IgD-negative memory B cell (primary cell): ENCODE measurements at regions not wholly inside any gene's neighbourhood (a gene's known extent, or its start where the extent isn't known, plus 50 kb on each side); places are given as distances from the start of the nearest gene placed in this dataset.
"Not testable (repeated sequence)": the region's sequence is repeated elsewhere in the genome, so short reads cannot be mapped to it uniquely, and the experiment has no call there.

Experiments
- H3K27ac Mint-ChIP-seq, 3 donors: one replicate each; pipeline ENCODE4 v1.8.0; 2020 to 2022; ENCODE audit warnings: mild to moderate bottlenecking in 3 of 3, mixed read lengths in 3 of 3, moderate library complexity in 1 of 3
- H3K27me3 Mint-ChIP-seq: one replicate; pipeline ENCODE4 v1.8.0; 2021; ENCODE audit warnings: mixed read lengths
- H3K36me3 Mint-ChIP-seq: one replicate; pipeline ENCODE4 v1.8.0; 2020; ENCODE audit warnings: mild to moderate bottlenecking, mixed read lengths
- H3K4me1 Mint-ChIP-seq, 3 donors: one replicate each; pipeline ENCODE4 v1.8.0; 2020 to 2022; ENCODE audit warnings: mixed read lengths in 3 of 3, mild to moderate bottlenecking in 1 of 3
- H3K4me3 Mint-ChIP-seq, 4 donors: one replicate each; pipeline ENCODE4 v1.8.0; 2020 to 2022; ENCODE audit warnings: mild to moderate bottlenecking in 4 of 4, mixed read lengths in 4 of 4, moderate library complexity in 3 of 4
- H3K9me3 Mint-ChIP-seq, 3 donors: one replicate each; pipeline ENCODE4 v1.8.0; 2020 to 2021; ENCODE audit warnings: mixed read lengths in 3 of 3, mild to moderate bottlenecking in 1 of 3

DNA sequence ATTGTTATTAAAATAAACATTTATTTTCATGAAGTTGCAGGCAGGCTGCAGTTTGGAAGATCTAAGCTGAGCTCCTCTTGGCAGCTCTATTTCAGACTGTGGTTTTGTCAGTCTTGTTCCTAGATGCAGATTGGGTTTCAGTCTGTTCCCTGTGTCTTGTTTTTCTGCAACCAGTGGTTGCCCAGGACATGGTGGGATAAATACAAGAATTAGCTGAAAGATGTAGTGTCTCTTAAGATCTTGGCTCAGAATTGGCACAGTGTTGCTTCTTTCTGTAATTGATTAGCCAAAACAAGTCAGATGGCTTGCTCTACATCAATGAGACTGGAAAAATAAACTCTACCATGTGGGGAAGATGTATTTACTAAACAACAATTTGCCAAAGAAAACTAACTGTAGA is 283.0 kb upstream of the BOD1L1 start:
- H3K4me1 Mint-ChIP-seq, result no peaks in the 10 kb centered on the region
- no peaks in the 10 kb centered on the region for H3K27me3 Mint-ChIP-seq
- no peaks in the 10 kb centered on the region for H3K9me3 Mint-ChIP-seq
- no peak overlapping the region for H3K27ac Mint-ChIP-seq
- no peak overlapping the region for H3K4me3 Mint-ChIP-seq
- peaks cover 2% of the 10 kb centered on the region for H3K36me3 Mint-ChIP-seq

DNA sequence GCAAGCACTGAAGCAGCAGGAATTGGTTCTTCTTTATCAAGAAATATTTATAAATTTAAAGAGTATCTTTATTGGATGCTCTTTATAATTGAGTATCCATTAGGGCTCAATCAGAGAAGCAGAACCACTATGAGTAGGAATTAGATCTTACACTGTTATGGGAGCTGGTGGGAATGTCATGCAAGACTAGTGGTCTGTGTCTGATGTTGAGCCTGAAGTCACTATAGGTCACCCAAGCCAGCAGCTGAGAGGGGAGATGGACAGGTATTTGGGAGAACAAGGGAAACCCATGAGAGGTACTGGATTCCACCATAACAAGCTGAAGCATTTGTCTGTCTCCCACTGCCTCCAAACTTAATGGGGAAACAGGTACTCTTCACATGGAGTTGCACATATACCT is 283.7 kb upstream of the BOD1L1 start:
- H3K4me1 Mint-ChIP-seq, result no peaks in the 10 kb centered on the region
- H3K9me3 Mint-ChIP-seq, result no peaks in the 10 kb centered on the region
- no peaks in the 10 kb centered on the region for H3K27me3 Mint-ChIP-seq

DNA sequence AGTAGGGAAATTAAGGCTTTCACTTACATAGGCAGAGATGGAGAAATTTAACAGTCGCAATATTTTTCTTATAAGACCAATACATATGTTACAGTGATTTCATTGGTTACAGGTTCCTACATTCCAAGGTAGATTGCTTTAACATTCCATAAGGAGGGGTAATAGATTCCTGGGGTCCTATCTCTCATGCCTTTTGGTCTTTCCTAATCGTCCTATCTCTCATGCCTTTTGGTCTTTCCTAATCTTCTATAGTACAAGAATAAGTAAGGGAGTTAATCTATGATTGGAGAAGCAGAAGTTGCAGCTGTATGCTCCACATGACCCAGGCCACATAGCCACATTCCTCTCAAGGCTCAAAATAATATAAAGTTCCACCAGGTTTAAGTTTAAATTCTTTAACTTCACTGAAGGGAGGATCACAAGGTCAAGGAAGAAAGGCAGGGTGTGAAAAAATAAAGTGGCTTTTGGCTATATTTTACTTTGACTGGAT is 285.0 kb upstream of the BOD1L1 start:
- no peak overlapping the region for H3K27ac Mint-ChIP-seq
- H3K4me3 Mint-ChIP-seq, result no peak overlapping the region
- H3K36me3 Mint-ChIP-seq, result peaks cover 2% of the 10 kb centered on the region
- peaks cover 0 to 3% (median 0%) of the 10 kb centered on the region in 3 donors for H3K4me1 Mint-ChIP-seq
- H3K9me3 Mint-ChIP-seq, result no peaks in the 10 kb centered on the region
- no peaks in the 10 kb centered on the region for H3K27me3 Mint-ChIP-seq

More for the DNA sequence above, 283.7 kb upstream of the BOD1L1 start:
- Mint-ChIP-seq H3K36me3 (peaks cover 2% of the 10 kb centered on the region), H3K27ac (no peak overlapping the region), H3K4me3 (no peak overlapping the region)

DNA sequence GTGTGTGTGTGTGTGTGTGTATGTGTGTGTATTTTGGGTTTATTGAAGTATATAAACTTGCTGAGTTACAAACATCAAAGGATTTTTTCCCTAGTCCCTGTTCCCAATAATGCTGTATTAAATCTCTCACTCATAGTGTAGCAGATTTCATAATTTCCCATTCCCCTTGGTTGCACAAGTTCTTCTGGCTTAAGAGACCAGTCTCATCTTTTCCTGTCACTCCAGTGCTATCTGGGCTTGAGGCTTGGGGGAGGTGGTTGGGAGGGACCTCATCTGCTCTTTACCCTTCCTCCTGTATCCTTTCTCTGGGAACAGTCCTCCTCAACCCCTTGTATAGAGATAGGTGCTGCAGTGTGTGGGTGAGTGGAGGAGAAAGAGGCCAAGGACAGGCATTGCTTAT is 285.4 kb upstream of the BOD1L1 start:
- Mint-ChIP-seq H3K27me3 (no peaks in the 10 kb centered on the region), H3K4me3 (no peak overlapping the region), H3K9me3 (no peaks in the 10 kb centered on the region), H3K27ac (peak overlapping the region in 1 of 3 donors; percentile 41), H3K36me3 (peaks cover 2% of the 10 kb centered on the region), H3K4me1 (peaks cover 0 to 3% (median 0%) of the 10 kb centered on the region in 3 donors)

DNA sequence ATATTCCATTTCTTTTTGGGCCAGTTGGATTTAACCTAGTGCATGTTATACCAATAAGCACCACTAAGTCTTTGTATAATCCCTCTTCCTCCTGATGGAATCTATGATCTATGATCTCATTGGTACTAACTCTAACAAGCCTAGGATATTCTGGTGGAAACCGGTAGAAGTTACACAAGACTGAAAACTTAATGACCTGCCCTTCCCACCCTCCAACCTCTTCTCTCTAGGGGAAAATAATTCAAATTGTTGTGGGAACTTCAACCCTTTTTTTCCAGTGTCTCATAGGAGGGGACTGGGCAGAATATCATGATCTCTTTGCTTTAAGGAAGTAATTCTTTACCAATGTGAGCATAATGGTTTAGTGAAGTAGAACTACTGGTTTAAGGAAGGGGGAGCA is 289.5 kb upstream of the BOD1L1 start:
- no peak overlapping the region for H3K4me3 Mint-ChIP-seq
- no peak overlapping the region for H3K27ac Mint-ChIP-seq
- H3K9me3 Mint-ChIP-seq, result no peaks in the 10 kb centered on the region
- no peaks in the 10 kb centered on the region for H3K36me3 Mint-ChIP-seq
- H3K4me1 Mint-ChIP-seq, result peaks cover 0 to 3% (median 1%) of the 10 kb centered on the region in 3 donors
- no peaks in the 10 kb centered on the region for H3K27me3 Mint-ChIP-seq

DNA sequence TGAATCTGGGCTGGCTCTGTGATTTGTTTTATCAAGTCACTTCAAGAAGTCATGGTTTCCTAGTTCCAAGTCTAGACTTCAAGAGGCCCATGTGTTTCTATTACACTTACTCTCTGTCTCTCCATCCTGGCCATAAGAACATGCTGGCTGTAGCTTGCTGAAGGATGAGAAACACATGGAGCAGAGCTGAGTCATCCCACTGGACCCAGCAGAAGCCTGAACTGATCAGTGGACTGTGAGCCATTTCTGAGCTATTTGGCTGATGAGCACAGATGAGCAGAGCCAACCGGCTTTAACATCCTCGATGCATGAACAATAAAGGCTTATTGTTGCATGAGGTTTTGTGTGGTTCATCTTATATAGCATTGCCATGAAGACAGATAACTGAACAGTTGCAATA is 290.6 kb upstream of the BOD1L1 start:
- no peaks in the 10 kb centered on the region for H3K36me3 Mint-ChIP-seq
- H3K27ac Mint-ChIP-seq, result no peak overlapping the region
- H3K27me3 Mint-ChIP-seq, result no peaks in the 10 kb centered on the region
- peaks cover 0 to 3% (median 1%) of the 10 kb centered on the region in 3 donors for H3K4me1 Mint-ChIP-seq
- H3K9me3 Mint-ChIP-seq, result no peaks in the 10 kb centered on the region
- H3K4me3 Mint-ChIP-seq, result no peak overlapping the region

DNA sequence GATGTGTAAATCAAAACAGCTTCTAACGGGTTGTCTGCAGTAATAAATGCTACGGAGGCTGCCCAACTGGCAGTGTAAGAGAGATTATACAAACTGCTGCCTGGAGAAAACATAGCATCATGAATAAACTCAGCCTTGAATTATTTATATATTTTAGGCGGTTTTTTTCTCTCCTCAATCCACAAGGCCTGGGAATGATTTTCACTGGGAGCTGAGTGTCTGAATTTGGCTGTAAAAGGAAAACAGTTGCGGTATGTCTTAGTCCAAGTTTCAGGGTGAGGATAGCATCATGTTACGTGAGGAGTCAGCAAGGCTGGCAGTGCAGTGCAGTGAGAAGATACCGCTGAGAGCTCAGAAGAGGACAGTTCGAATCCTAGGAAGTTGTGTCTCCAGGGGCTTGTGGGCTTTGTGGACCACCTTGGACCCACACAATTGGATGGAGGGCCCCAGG is 291.5 kb upstream of the BOD1L1 start:
- Mint-ChIP-seq H3K9me3 (no peaks in the 10 kb centered on the region), H3K27ac (no peak overlapping the region), H3K4me1 (peaks cover 0 to 3% (median 1%) of the 10 kb centered on the region in 3 donors), H3K36me3 (no peaks in the 10 kb centered on the region), H3K4me3 (no peak overlapping the region), H3K27me3 (no peaks in the 10 kb centered on the region)

DNA sequence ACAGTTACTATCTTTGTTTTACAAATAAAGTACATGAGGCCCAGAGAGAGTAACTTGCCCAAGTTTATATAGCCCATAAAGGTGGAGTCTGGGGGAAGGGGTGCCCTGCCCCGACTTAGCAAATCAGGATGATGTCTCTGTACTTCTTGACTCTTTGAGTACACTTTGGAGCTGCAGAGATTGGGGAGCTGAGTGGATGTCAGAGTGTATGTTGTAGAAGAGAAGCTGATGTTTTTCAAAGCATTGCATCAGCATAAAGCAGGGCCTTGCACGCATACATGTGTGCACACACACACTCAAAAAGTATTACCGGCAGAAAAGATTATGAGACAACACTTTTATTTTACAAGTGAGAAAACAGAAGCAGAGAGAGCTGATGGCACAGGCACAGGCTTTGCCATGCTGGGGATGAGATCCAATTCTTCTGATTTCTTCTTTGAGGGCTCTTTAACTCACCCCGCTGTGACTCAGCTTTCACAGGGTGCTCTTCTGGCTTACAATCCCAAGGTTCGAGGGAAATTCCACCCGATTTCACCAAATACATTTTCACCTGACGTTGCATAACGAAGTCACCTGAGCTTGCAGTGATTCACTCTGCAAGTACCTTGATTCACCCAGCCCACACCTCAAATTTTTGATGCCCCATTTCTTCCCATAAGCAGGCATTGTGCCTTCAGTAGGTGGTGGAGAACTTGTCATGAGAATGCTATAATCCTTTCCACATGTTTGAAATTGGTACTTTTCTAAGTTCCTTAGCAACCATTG is 292.8 kb upstream of the BOD1L1 start:
- peaks cover 0 to 2% (median 0%) of the 10 kb centered on the region in 3 donors for H3K9me3 Mint-ChIP-seq
- H3K4me3 Mint-ChIP-seq, result no peak overlapping the region
- H3K36me3 Mint-ChIP-seq, result no peaks in the 10 kb centered on the region
- peaks cover 0 to 7% (median 1%) of the 10 kb centered on the region in 3 donors for H3K4me1 Mint-ChIP-seq
- no peak overlapping the region for H3K27ac Mint-ChIP-seq
- H3K27me3 Mint-ChIP-seq, result peaks cover 3% of the 10 kb centered on the region

DNA sequence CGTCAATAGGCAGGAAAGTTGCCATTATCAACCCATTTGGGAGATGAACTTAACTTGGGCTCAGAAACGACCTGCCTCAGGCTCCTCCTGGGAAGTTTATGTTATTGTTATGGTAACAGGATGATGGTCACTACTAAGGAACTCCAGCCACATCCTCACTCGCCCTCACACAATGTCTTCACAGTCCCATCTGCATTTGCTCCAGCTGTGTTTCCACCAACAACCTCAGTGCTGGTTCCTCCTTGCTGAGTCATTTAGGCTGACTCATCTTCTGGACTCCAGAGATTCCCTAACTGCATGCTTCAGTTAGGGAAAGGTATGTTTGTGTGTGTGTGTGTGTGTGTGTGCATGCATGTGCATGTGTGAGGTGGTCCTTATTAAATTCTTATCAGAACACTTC is 293.4 kb upstream of the BOD1L1 start:
- H3K4me1 Mint-ChIP-seq, result peaks cover 0 to 7% (median 1%) of the 10 kb centered on the region in 3 donors
- peaks cover 0 to 2% (median 0%) of the 10 kb centered on the region in 3 donors for H3K9me3 Mint-ChIP-seq
- H3K4me3 Mint-ChIP-seq, result no peak overlapping the region
- no peaks in the 10 kb centered on the region for H3K36me3 Mint-ChIP-seq
- peaks cover 3% of the 10 kb centered on the region for H3K27me3 Mint-ChIP-seq
- no peak overlapping the region for H3K27ac Mint-ChIP-seq

DNA sequence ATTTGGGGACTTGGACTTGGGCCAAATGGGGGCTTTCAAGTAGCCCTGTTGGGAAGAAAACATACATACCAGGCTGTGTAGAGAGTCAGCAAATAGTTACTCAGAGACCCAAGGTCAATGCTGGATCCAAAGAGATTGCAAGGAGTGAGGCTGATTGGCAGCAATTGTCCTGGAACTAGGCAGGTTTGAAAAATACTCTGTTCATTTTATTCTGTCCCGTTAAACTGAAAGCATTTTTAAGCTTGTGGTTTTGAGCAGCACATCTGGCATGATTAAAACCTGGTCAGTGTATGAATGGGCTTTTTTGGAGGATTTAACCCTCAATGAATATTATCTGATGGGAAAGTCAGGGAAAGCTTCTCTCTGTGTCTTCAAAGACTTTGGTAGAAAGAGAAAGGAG is 294.3 kb upstream of the BOD1L1 start:
- Mint-ChIP-seq H3K27me3 (peaks cover 3% of the 10 kb centered on the region), H3K4me1 (peaks cover 0 to 7% (median 1%) of the 10 kb centered on the region in 3 donors), H3K27ac (no peak overlapping the region), H3K36me3 (no peaks in the 10 kb centered on the region), H3K9me3 (peaks cover 0 to 2% (median 0%) of the 10 kb centered on the region in 3 donors), H3K4me3 (no peak overlapping the region)

DNA sequence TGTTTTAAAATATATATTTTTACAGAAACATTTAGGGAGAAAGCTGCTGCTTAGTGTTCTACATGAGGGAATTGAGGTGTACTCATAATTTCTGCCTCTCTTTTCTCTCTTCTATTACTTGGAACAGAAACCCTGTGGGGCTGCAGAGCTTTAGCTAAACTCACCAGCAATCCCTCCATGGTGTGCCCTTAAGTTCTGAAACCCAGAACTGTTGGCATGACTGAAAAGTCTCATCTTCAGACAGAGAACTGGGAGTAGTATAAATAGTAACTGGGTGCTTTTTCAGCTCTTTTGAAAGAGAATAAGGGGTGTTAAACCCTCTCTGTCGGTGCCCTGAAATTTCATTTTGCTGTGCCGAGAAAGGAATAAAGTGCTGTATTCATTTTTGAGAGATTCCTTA is 294.9 kb upstream of the BOD1L1 start:
- H3K27me3 Mint-ChIP-seq, result peaks cover 3% of the 10 kb centered on the region
- no peaks in the 10 kb centered on the region for H3K36me3 Mint-ChIP-seq
- peaks cover 0 to 3% (median 1%) of the 10 kb centered on the region in 3 donors for H3K4me1 Mint-ChIP-seq
- peaks cover 0 to 2% (median 0%) of the 10 kb centered on the region in 3 donors for H3K9me3 Mint-ChIP-seq
- H3K27ac Mint-ChIP-seq, result no peak overlapping the region
- no peak overlapping the region for H3K4me3 Mint-ChIP-seq

DNA sequence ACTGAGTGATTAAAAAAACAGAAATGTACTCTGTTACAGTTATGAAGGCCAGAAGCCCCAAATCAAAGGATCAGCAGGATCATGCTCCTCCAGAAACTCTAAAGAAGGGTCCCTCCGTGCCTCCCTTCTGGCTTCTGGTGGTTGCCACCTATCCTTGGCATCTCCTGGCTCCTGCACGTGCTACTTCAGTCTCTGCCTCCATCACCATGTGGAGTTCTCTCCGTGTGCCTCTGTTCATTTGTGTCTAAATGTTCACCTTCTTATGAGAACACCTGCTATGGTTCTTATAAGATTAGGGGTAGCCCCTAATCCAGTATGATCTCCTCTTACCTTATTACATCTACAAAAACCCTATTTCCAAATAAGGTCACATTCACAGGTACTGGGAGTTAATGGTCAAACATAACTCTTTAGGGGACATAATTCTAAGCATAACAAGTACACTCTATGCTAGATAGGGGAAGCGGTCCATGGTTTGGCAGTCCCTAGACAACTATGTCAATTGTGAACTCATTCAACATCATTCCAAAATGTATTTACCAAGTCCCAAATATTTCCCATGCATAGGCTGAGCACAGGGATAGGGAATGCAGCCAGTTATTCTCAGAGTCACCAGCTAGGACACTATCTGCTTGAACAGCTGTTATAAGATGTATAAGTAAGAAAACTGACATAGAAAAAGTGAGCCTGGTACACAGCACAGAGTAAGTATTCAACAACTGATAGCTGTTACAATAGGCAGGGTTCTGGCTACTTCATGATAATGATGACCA is 295.5 kb upstream of the BOD1L1 start:
- Mint-ChIP-seq H3K9me3 (peaks cover 0 to 2% (median 0%) of the 10 kb centered on the region in 3 donors), H3K4me3 (no peak overlapping the region), H3K4me1 (peaks cover 0 to 3% (median 1%) of the 10 kb centered on the region in 3 donors), H3K36me3 (no peaks in the 10 kb centered on the region), H3K27ac (no peak overlapping the region), H3K27me3 (peaks cover 3% of the 10 kb centered on the region)

DNA sequence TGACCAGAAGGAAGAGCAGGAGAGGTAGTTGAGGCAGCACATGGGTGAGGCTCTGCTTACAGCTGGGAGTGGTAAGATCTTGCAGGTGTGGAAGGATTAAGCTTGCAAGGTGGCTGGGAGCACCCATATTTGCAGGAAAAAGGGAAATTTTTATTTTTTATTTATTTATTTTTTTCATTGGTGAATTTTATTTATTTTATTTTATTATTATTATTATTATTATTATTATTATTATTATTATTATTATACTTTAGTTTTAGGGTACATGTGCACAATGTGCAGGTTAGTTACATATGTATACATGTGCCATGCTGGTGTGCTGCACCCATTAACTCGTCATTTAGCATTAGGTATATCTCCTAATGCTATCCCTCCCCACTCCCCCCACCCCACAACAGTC is 297.4 kb upstream of the BOD1L1 start:
- not testable (repeated sequence) for H3K4me1 Mint-ChIP-seq, H3K4me3 Mint-ChIP-seq, H3K27ac Mint-ChIP-seq, H3K36me3 Mint-ChIP-seq, H3K9me3 Mint-ChIP-seq, H3K27me3 Mint-ChIP-seq

DNA sequence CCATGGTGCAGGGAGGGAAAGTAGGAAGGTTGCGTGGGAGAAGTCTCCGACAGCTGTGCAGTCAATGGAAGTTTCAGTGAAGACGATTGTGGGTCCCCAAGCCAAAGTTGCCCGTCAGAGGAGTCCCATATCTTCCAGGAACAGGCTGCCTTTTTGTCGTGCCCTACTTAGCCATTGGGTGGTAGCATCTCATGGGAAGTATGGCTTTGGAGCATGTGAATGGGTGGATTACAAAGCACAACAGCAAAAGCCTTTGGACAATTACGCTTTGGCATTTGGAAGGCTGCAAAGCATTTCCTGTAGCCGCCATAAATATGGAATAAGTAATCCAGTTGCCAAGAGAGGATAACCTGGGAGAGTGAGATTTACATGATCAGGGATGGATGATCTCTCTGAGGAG is 300.7 kb upstream of the BOD1L1 start:
- Mint-ChIP-seq H3K4me1 (peaks cover 0 to 3% (median 0%) of the 10 kb centered on the region in 3 donors), H3K9me3 (peaks cover 0 to 2% (median 0%) of the 10 kb centered on the region in 3 donors), H3K27ac (no peak overlapping the region), H3K27me3 (peaks cover 6% of the 10 kb centered on the region), H3K4me3 (no peak overlapping the region), H3K36me3 (peaks cover 1% of the 10 kb centered on the region)

DNA sequence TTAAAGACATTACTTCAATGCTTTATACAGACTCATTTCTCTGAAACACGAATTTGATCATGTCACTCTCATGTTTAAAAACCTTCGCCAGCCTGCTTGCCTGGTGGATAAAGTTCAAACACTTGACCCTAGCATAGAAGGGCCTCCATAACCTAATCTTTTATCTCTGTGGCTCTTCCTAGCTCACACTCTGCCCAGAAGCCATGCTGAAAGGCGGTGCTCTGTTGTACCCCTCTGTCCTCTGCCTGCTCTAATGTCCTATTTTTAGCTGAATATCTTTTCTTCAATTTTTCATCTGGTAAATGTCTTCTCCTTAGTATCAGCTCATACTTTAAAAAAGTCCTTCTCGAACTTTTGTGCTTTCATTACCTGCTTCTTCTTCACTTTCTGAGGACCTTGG is 302.6 kb upstream of the BOD1L1 start:
- Mint-ChIP-seq H3K9me3 (no peaks in the 10 kb centered on the region), H3K27me3 (peaks cover 3% of the 10 kb centered on the region), H3K27ac (no peak overlapping the region), H3K4me3 (no peak overlapping the region), H3K4me1 (no peaks in the 10 kb centered on the region), H3K36me3 (peaks cover 1% of the 10 kb centered on the region)
